GM19372 (cell line): ENCODE measurements at regions not wholly inside any gene's neighbourhood (a gene's known extent, or its start where the extent isn't known, plus 50 kb on each side); places are given as distances from the start of the nearest gene placed in this dataset.

Experiments used
- ATAC-seq: cut with Tn5 transposase; IDR thresholded peaks from one replicate; pipeline ENCODE4 v1.9.1; 2021; ENCODE audit warnings: mild to moderate bottlenecking, low read depth, moderate library complexity; ENCODE audit not compliant: unreplicated experiment

- ATAC-seq = no peak
These were observed 57.8 kb upstream of the TENM4 start for GRCh38 chr11:79498667-79499066.

- peak; percentile 84 for ATAC-seq
These were observed 52.8 kb upstream of the TENM4 start for GRCh38 chr11:79493555-79494171.

GRCh38 chr11:79492008-79492407, 51.2 kb upstream of the TENM4 start:
- ATAC-seq = no peak
